ENCODE measurements at regions not wholly inside any gene's neighbourhood (a gene's known extent, or its start where the extent isn't known, plus 50 kb on each side); places are given as distances from the start of the nearest gene placed in this dataset.

DNA sequence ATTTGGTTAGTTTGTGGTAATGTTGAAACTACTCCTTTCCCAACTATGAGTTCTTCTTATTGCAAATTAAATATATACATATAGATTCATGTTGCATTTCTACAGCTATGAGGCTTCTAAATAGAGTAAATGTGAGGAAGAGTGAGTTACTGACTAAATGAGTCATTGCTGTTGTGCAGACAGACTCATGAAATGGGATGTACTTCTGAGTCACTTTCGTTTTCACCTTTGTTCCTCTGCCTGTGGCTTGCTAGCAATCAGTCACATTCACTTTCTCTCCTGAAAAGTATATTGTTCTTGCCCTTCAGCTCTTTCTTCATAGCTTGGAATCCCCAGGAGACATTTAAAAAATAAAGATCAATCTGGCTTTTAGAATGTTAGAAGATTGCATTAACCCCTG is 295.5 kb upstream of the SMC2 start:
- TF ChIP-seq, protein P1, sequence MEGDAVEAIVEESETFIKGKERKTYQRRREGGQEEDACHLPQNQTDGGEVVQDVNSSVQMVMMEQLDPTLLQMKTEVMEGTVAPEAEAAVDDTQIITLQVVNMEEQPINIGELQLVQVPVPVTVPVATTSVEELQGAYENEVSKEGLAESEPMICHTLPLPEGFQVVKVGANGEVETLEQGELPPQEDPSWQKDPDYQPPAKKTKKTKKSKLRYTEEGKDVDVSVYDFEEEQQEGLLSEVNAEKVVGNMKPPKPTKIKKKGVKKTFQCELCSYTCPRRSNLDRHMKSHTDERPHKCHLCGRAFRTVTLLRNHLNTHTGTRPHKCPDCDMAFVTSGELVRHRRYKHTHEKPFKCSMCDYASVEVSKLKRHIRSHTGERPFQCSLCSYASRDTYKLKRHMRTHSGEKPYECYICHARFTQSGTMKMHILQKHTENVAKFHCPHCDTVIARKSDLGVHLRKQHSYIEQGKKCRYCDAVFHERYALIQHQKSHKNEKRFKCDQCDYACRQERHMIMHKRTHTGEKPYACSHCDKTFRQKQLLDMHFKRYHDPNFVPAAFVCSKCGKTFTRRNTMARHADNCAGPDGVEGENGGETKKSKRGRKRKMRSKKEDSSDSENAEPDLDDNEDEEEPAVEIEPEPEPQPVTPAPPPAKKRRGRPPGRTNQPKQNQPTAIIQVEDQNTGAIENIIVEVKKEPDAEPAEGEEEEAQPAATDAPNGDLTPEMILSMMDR (IDR thresholded peaks at IDR 0.05), result no peak
- TF ChIP-seq POLR2AphosphoS5 (IDR thresholded peaks at IDR 0.05; ENCODE audit: low read depth, low read length) (no peak), TCF7L2 (IDR thresholded peaks at IDR 0.05; ENCODE audit: low read depth, low read length) (no peak), SIN3A (IDR thresholded peaks at IDR 0.05; ENCODE audit: borderline replicate concordance, insufficient read depth, low read depth, low read length) (no peak)
- TF ChIP-seq, protein P2, sequence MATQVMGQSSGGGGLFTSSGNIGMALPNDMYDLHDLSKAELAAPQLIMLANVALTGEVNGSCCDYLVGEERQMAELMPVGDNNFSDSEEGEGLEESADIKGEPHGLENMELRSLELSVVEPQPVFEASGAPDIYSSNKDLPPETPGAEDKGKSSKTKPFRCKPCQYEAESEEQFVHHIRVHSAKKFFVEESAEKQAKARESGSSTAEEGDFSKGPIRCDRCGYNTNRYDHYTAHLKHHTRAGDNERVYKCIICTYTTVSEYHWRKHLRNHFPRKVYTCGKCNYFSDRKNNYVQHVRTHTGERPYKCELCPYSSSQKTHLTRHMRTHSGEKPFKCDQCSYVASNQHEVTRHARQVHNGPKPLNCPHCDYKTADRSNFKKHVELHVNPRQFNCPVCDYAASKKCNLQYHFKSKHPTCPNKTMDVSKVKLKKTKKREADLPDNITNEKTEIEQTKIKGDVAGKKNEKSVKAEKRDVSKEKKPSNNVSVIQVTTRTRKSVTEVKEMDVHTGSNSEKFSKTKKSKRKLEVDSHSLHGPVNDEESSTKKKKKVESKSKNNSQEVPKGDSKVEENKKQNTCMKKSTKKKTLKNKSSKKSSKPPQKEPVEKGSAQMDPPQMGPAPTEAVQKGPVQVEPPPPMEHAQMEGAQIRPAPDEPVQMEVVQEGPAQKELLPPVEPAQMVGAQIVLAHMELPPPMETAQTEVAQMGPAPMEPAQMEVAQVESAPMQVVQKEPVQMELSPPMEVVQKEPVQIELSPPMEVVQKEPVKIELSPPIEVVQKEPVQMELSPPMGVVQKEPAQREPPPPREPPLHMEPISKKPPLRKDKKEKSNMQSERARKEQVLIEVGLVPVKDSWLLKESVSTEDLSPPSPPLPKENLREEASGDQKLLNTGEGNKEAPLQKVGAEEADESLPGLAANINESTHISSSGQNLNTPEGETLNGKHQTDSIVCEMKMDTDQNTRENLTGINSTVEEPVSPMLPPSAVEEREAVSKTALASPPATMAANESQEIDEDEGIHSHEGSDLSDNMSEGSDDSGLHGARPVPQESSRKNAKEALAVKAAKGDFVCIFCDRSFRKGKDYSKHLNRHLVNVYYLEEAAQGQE (IDR thresholded peaks at IDR 0.05; ENCODE audit: insufficient read depth in 1 of 2, low read depth in 2 of 2, low read length in 1 of 2), result no peak
